NOMO-1 (cell line): ENCODE measurements at regions not wholly inside any gene's neighbourhood (a gene's known extent, or its start where the extent isn't known, plus 50 kb on each side); places are given as distances from the start of the nearest gene placed in this dataset.
"Not testable (repeated sequence)": the region's sequence is repeated elsewhere in the genome, so short reads cannot be mapped to it uniquely, and the experiment has no call there.

ENCODE experiments used
- DNase-seq, 2 experiments: peaks; one replicate each; lab custom pipeline; 2025; ENCODE audit not compliant: unreplicated experiment in 2 of 2; lab: John Stamatoyannopoulos, UW

DNA sequence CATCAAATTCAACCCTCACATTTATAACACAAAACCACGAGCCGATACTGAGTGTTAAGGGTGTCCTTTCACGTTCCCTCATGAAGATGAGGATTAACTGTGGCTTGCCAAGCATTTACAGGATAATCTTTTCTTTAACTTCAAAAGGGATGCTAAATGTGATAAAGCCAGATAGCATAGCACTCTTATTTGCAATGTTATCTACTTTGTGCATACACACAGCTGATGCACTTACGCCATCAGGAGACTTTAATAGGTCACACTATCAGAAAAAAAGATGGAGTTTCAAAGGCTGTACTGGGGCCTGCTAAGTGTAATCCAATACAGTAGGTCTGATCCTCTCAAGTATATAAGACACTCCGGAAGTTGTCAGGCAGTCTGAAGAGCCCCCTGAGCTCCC lies 572.7 kb downstream of the PIK3C3 start:
- DNase-seq: no peak

DNA sequence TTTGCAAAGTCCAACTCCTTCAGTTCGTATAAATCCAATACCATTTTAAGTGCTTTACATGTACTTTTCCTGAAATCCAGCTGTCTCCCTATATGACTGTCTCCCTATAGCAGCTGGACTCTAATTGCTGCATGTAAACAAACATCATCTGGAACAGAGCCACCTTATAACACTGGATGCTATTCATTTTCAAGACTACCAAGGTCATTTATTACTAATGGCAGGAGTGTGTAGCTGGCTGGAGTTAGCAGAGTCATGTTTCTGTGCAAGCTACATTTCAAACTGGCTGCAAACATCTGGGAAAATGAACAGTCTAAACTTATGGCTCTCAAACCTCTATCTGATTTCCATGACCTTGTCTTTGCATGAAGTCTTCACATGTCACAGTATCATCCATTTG lies 575.2 kb downstream of the PIK3C3 start:
- no peak for DNase-seq

DNA sequence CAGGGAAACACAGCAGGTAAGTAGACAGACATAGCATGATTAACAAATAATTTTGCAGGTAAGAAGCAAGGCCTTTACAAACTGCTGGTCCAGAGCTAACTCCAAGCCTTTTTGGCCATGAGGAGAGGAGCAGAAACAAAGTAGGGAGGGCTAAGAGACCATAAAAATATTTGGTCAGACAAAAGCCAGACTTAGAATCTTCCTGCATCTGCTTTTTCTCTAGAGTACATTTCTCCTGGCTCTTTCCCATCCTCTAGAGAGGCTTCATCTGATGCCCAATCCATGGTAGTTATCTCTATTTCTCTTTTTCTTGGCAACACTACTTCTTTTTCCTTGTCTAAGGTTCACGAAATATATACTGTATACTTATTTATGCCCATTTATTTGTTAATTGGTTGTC lies 577.1 kb downstream of the PIK3C3 start:
- no peak for DNase-seq

DNA sequence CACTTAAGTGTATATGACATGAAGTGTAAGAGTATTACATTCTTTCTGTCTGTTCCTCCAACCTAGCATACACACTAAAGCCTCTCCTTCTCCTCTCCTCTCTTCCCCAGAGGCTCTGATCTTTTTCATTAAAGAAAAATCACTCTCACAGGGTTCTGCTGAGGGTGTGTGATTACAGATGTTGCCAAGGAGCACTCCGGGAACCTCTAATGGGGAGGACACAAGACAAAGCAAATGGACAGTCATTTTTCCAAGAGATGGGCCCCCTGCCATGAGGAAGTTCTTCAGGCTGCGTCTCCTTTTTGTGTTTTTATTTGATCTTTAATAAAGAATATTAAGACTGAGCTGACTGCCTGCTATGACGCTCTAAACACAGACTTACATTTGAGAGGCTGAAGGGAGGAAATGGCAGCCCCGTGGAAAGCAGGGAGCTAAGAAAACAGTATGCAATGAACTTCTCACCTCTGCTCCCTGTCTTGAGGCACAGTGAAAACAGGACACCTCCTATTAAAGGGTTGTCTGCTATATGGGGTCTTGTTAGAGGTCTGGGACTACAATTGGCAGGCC lies 578.1 kb downstream of the PIK3C3 start:
- no peak for DNase-seq

DNA sequence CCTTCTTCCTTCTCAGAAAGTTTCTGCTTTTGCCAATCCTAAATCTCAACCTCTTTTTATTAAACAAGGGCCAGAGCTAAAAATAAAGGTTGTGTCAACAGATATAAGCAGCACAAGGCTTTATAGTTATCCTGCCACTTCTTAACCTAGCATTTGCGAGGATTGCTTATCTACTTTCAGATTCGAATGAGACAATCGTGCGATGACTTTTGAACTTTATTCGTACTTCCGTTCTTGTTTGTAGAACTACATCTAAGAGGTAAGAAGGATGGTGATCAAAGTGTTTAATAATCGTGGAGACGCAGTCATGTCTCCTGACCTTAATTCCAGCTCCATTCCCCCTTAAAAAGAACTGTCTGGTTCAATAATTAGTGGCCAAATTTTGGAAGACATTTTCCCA lies 578.6 kb downstream of the PIK3C3 start:
- no peak for DNase-seq

DNA sequence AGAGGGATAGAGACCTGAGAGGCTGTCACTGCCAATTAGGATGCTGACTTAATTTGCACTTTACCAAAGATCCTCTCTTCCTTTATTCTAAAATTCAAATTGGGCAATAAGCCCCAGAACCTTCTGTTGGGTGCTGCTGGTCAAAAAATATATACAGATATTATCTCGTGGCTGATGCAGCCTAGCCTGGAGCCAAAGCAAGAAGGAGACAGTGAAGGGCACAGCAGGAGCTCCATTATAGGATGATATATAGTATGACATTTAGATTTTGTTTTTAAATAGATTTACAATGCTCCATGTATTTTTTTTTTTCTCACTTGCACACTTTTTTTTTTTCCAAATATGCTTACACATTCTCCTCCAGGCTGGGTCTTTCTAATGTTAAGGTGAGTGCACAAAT lies 579.3 kb downstream of the PIK3C3 start:
- DNase-seq: no peak

DNA sequence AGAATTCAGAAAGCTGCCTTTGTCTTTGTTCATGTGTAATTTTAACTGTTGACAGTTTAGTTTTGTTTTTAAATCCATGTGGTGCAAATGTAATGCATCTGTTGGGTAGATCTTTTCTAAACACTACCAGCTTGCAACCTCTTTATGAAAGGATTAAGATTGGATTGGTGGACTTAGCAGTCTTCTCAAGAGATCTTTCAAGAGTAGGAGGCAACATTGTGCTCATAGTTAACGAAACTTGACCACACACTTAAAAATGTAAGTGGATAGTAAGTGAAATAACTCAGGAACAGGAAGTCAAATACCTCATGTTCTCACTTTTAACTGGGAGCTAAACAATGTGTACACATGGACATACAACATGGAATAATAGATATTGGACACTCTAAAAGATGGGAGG lies 579.0 kb downstream of the RIT2 start:
- DNase-seq: no peak

DNA sequence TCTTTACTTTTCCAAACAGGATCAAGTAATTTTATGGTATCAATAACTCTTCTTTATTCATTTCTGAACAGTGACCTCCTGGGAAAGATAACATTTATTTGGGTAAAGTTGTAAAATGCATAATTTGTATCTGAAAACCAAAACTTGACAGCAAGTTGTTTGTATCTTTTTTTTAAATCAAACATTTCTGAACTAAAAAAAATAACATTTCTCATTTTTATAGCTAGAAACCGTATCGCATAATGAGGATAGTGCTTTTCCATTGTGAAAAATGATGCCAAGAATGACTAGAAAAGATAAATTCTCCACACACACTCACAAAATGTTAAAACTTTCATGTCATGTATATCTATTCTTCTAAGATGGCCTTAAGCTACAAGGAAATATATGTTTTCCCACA lies 578.2 kb downstream of the RIT2 start:
- DNase-seq: no peak

DNA sequence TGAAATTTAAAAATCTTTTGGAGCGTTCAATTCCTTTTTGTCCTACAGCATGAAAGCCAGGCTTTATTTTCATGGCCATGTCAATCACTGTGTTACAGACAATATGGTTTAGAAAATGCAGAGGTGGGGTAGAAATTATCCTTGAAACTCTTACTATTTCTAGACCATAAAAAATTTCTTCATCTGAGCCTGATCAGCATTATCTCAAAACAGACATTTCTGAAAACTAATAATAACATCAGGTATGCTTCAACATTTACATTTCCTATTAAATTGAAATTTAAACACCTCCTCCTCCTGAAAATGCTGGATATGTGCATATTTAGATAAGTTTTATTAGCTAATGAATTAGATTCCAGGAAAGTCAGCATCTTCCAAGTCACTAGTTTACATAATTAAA lies 570.6 kb downstream of the RIT2 start:
- DNase-seq: no peak

DNA sequence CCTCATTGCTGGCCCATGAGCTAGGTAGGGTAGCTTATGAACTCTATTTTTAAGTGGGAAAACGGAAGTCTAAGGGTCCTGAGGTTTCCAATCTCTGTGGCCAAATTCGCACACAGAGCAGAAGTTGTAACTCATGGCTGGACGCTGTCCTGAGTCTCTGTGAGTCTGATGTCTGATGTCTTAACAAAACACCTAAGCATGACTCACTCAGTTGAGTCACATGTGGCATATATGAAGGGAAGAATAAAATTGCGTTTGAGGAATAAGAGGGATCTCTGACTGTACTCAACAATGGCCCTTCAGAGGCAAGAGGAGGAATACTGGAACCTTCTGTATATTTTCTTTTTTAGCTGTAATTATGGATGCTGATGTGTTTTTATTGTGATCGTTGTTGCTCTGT lies 569.7 kb downstream of the RIT2 start:
- no peak for DNase-seq

DNA sequence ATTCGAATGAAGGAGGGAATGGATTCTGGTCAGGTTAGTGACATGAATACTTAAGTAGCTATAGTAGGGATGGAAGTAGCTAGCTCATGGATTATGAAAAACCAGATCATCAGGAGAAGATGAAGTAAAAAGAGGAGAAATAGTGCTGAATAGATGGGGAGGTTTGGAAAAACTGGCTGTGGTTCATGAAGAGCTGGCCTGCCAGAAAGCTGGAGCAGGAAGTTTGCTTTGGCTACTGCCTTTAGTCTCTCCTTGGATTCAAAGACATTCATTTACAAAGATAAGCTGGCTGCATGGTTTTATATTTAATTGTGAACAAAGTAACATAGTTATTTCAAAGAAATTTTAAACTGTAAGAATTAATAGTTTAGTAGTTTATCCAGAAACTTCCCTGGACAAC lies 567.0 kb downstream of the RIT2 start:
- DNase-seq: no peak

DNA sequence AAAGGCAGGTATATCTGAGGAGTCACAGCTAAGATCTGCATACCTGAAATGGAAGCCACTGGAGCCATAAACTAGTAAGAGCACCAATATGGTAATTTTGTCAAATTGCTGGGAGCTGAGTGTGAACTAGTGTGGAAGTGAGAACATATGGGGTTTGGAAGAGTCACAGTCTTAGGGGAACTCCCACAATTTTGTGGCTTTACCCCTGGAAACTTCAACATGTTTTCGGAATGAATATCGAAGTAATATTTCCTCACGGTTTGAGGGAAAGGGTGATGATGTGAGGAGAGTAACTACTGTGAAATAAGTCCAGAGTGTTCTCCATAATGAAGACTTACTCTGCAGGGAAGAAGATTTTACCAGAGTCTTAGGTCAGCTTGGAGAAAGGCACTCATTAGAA lies 565.9 kb downstream of the RIT2 start:
- DNase-seq: no peak

DNA sequence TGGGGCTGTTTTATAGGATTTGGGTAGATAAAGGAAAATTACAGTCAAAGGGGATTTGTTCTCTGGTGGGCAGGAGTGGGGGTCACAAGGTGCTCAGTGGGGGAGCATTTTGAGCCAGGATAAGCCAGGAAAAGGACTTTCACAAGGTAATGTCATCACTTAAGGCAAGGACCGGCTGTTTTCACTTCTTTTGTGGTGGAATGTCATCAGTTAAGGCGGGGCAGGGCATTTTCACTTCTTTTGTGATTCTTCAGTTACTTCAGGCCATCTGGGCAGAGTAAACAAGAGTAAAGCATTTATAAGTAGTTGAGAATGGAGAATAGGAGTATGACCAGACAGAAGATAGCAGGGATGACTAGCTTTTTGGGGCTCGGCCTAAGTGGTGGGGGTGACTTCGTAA lies 562.9 kb downstream of the RIT2 start:
- not testable (repeated sequence) for DNase-seq

DNA sequence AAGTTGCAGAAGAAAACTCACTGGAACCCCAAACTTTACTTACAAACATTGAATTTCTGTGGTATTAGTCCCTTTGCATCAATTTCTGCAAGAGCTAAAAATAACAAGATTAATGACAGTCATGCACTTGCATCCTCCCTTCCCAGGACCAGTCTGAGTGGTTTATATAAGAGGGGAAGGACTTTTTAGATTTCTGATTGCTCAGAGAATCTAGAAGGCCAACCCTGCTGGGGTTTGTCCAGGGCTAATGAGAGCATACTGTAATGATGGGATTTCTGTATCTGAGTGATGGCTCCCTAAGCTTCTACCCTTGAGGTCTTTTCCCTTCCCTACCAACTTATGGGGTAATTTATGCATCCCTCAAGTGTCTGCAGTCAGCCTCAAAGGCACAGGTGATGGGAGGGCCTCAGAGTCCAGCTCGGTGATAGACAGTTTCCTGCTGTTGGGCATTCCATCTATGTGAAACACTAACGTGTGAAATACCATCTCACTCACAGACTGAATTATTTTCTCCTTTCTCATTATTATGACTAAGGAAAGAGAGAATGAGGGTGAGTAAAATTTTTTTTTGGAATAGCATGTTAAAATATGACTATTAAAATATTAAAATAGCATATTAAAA lies 556.3 kb downstream of the RIT2 start:
- no peak for DNase-seq

DNA sequence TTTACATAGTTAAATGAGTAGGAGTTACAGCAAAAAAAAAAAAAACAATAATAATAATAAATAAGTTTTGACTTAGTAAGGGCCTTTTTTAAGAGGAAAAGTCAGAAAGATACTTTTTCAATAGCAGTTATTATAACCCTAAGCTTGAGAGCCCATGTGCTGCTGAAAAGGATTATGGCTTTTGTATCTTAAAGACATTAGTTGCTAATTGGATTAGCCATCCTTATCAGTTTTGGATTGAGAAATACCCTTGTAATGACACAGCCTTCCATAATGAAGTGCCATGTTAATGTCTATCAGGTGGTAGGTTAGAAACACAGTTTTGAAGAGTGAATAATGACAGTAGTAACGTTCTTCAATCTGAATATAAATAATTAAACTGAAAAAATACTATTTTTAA lies 554.0 kb downstream of the RIT2 start:
- no peak for DNase-seq

DNA sequence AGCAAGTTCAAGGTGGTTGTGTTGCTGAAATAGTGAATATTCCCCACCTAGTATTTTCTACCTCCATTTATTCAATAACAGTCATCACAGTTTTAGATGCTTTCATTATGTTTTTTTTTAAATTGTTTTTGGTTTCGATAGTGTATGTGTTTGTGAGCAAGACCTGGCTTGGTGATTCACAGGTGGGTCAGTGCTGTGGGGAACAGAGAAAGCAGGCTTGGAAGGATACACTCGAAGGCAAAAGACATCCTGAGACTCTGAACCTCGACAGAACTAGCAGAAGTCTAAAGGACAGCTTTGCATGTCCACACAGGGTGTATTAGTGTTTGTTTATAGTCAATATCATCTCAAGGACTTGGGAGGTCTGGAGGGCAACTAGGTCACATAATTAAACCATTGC lies 551.5 kb downstream of the RIT2 start:
- no peak for DNase-seq

DNA sequence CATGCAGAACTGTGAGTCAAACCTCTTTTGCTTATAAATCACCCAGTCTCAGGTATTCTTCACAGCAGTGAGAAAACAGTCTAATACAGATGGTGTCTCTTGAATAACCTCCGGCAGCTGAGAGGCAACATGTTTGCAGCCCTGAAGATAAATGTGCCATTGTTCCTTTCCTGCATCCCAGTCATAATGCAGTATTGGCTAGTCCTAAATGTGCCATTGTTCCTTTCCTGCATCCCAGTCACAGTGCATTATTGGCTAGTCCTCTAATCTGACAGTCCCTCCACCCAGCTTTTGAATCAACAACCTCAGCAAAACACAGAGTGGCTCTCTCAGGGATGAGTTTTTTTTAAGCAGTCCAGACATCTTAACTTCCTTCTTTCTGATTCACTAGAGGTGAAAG lies 550.7 kb downstream of the RIT2 start:
- no peak for DNase-seq

DNA sequence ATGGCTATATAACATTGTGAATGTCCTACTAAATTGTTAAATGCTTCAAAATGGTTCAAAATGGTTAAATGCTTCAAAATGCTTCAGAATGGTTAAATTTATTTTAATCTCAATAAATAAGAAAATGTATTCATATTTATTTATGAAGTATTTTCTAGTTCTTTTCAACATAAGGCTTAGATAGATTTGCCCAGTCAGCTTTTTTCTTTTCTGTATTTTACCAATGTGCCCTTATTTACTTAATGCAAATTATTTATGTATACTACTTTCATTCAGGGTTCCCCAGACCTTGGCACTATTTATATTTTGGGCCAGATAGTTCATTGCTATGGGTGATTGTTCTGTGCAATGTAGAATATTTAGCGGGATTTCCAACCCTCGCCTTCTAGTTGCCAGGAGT lies 546.7 kb downstream of the RIT2 start:
- DNase-seq: no peak

DNA sequence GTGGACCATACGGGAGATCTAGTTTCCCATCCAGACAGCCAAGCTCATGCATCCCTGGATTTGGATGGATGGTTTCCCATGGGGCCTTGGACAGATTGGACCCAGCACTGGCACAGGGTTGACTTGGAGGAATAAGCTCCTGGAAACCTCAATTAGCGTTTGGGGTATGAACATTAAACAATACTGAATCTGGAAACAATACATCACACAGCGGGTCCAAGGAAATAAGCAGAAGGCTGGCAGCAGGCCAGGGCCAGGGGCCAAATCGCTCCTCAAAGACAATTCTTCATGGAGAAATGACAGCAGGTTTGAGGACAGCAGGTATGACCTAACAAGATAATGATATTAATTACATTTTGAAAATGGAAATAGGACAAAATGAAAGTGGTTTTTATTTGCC lies 540.6 kb downstream of the RIT2 start:
- DNase-seq: no peak

DNA sequence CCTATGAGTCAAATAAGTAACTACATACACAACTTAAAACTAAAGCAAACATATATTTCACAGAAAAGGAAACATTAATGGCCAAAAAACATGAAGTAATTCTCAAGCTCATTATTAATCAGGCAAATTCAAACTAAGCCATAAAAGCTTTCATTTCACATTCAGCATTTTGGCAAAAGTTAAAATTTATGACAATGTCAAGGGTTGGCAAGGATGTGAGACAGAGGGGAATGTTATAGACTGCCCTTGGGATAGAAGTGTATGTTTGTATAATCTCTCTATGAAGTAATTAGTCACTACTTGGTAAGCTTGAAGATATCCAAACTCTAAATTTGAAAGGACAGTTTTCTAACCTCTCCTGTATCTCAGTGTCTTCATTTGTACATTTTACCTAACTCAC lies 539.4 kb downstream of the RIT2 start:
- no peak for DNase-seq

DNA sequence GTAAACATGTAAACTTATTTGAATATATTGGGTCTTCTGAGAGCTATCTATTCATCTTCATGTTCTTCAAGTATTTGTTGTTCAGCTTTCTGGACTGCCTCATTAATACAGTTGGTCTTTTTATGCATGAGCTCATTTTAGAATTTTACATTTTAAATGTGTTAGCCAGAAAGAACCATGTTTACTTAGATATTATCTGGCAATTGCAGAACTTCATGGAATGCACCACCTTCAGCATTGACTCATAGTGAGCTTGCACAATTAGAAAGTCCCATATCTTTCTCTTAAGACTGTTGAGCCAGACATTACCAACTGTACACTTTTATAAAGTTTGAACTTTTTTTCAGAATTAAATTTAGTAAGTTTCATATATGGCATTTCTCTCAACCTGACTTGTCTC lies 536.7 kb downstream of the RIT2 start:
- no peak for DNase-seq

DNA sequence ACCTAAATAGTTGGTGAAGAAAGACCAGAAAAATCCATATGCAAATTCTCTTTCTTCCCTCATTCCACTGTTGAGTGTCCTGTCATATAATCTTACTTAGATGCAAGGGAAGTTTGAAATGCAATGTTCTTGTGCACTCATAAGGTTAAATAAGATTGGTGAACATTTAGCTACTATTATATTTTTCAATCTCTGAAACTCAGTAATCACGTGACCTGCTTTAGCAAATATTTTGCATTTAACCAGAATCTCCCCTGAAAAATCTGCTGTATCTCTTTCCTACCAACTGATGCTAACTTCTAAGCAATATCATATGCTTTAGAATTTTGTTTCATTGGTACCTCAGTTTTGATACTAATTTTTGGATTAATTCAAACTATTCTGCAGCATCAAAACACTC lies 533.2 kb downstream of the RIT2 start:
- no peak for DNase-seq

DNA sequence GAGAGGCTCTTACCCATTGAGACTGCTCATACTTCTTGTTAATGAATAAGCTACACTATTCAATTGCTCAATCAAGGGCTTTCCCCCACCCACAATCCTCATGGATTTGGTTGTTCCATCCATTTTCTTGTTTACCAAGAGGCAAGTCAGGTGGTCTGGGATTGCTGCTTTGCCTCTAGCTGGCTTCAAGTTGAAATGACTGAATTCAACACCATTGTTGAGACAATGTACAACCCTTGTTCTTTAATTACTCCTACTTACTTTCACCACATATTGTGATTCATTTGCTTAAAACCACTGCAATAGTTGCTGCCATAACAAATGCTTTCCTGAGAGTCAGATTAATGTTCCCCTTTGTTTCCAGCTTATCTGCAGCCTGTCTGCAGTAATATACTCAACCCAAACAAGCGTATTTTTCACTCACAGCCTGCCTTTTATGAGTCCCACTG lies 532.2 kb downstream of the RIT2 start:
- no peak for DNase-seq
